Parathyroid adenoma (tissue), 2 donors: ENCODE measurements at regions not wholly inside any gene's neighbourhood (a gene's known extent, or its start where the extent isn't known, plus 50 kb on each side); places are given as distances from the start of the nearest gene placed in this dataset.

Source experiments
- H2AFZ ChIP-seq: fragments of 300-600 bp; sonication (generic); one replicate; pipeline ENCODE4 v1.7.0; 2017; ENCODE audit warnings: antibody characterized with exemption, mild to moderate bottlenecking
- H3K27ac ChIP-seq: fragments of 300-600 bp; sonication (generic); one replicate; pipeline ENCODE4 v1.7.0; 2017
- H3K27me3 ChIP-seq: fragments of 300-600 bp; sonication (generic); one replicate; pipeline ENCODE4 v1.7.0; 2017; ENCODE audit warnings: low read length; ENCODE audit not compliant: control insufficient read depth, insufficient read depth
- H3K36me3 ChIP-seq: fragments of 300-600 bp; sonication (generic); one replicate; pipeline ENCODE4 v1.7.0; 2017; ENCODE audit warnings: low read length; ENCODE audit not compliant: control insufficient read depth, insufficient read depth
- H3K4me1 ChIP-seq: fragments of 300-600 bp; sonication (generic); one replicate; pipeline ENCODE4 v1.7.0; 2017; ENCODE audit warnings: control low read depth
- H3K4me2 ChIP-seq: fragments of 300-600 bp; sonication (generic); one replicate; pipeline ENCODE4 v1.7.0; 2017; ENCODE audit warnings: low read length
- H3K4me3 ChIP-seq: fragments of 300-600 bp; sonication (generic); one replicate; pipeline ENCODE4 v1.7.0; 2017; ENCODE audit warnings: low read depth, low read length
- H3K79me2 ChIP-seq: fragments of 300-600 bp; sonication (generic); one replicate; pipeline ENCODE4 v1.7.0; 2017; ENCODE audit warnings: control low read depth
- H3K9ac ChIP-seq: fragments of 300-600 bp; sonication (generic); one replicate; pipeline ENCODE4 v1.7.0; 2017; ENCODE audit warnings: mild to moderate bottlenecking
- H3K9me3 ChIP-seq: fragments of 300-600 bp; sonication (generic); one replicate; pipeline ENCODE4 v1.7.0; 2017; ENCODE audit warnings: low read length; ENCODE audit not compliant: control insufficient read depth
- TF ChIP-seq, protein P1 (sequence below): fragments of 300-600 bp; sonication (generic); IDR thresholded peaks from one replicate; pipeline ENCODE4 v1.7.0; 2017; ENCODE audit warnings: antibody characterized with exemption, mild to moderate bottlenecking
- donor health status: primary hyperparathyroidism.

DNA sequence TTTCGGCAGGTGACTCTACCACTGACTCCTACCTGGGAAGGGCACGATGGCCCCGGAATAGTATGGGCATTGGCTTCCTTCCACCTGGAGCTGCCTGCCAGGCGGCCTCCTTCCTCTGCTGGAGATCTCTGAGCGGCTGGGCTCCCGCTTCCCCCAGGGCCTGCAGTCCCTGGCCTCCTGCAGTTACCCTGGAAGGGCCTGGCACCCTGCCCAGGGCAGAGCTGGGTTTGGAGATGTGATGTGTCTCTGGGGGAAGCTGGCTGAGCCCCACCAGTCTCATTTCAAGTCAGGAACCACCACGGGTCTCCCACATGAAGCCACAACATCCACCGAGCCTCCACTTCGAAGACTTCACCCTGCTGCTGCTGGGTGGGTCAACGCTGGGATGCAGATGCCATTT lies 97.9 kb downstream of the IRF8 start:
- H3K27me3 ChIP-seq, result no peaks in the 10 kb centered on the region
- H3K9me3 ChIP-seq, result no peaks in the 10 kb centered on the region

DNA sequence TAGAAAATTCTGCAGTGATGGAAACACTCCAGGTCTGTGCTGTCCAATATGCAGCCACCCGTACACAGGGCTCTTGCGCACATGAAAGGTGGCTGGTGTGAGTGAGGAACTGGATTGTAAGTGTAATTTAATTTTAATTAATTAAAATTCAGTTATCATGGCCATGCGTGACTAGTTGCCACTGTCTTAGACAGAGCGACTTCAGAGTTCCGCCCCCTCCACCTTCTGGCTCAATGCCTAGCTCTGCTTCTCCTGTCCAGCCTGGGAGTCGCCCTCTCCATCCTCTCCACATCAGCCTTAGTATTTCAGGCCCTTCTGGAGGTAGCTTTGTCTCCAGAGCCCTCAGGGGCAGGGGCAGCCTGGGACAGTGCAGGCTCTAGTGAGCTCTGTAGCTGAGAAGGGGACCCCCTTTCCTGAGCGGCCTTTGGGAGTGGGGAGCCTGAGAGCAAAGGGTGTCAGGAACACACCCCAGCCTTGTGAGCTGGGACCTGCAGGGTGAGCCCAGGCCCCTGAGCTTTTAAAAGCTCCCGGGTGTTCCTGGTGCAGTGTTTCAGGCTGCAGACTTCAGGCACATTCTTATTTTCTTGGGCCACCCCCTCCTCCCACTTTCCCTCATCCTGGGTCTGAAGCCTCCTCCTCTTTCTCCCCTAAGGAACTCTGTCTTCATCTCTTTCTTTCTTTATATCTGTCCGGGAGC lies 99.4 kb downstream of the IRF8 start:
- H3K27ac ChIP-seq, result no peak overlapping the region
- H3K4me2 ChIP-seq, result no peak overlapping the region
- H3K36me3 ChIP-seq, result no peaks in the 10 kb centered on the region
- H3K9me3 ChIP-seq, result no peaks in the 10 kb centered on the region
- no peaks in the 10 kb centered on the region for H3K79me2 ChIP-seq
- no peak overlapping the region for H3K4me3 ChIP-seq
- no peak overlapping the region for H2AFZ ChIP-seq
- no peak overlapping the region for H3K9ac ChIP-seq
- TF ChIP-seq, protein P1, sequence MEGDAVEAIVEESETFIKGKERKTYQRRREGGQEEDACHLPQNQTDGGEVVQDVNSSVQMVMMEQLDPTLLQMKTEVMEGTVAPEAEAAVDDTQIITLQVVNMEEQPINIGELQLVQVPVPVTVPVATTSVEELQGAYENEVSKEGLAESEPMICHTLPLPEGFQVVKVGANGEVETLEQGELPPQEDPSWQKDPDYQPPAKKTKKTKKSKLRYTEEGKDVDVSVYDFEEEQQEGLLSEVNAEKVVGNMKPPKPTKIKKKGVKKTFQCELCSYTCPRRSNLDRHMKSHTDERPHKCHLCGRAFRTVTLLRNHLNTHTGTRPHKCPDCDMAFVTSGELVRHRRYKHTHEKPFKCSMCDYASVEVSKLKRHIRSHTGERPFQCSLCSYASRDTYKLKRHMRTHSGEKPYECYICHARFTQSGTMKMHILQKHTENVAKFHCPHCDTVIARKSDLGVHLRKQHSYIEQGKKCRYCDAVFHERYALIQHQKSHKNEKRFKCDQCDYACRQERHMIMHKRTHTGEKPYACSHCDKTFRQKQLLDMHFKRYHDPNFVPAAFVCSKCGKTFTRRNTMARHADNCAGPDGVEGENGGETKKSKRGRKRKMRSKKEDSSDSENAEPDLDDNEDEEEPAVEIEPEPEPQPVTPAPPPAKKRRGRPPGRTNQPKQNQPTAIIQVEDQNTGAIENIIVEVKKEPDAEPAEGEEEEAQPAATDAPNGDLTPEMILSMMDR, result no peak
- H3K27me3 ChIP-seq, result no peaks in the 10 kb centered on the region
- H3K4me1 ChIP-seq, result no peaks in the 10 kb centered on the region

More for the DNA sequence above, 97.9 kb downstream of the IRF8 start:
- TF ChIP-seq, protein P1, result no peak
- no peaks in the 10 kb centered on the region for H3K36me3 ChIP-seq
- H3K9ac ChIP-seq, result no peak overlapping the region
- H3K27ac ChIP-seq, result no peak overlapping the region
- no peaks in the 10 kb centered on the region for H3K4me1 ChIP-seq
- H2AFZ ChIP-seq, result no peak overlapping the region
- no peaks in the 10 kb centered on the region for H3K79me2 ChIP-seq
- H3K4me2 ChIP-seq, result no peak overlapping the region
- no peak overlapping the region for H3K4me3 ChIP-seq

DNA sequence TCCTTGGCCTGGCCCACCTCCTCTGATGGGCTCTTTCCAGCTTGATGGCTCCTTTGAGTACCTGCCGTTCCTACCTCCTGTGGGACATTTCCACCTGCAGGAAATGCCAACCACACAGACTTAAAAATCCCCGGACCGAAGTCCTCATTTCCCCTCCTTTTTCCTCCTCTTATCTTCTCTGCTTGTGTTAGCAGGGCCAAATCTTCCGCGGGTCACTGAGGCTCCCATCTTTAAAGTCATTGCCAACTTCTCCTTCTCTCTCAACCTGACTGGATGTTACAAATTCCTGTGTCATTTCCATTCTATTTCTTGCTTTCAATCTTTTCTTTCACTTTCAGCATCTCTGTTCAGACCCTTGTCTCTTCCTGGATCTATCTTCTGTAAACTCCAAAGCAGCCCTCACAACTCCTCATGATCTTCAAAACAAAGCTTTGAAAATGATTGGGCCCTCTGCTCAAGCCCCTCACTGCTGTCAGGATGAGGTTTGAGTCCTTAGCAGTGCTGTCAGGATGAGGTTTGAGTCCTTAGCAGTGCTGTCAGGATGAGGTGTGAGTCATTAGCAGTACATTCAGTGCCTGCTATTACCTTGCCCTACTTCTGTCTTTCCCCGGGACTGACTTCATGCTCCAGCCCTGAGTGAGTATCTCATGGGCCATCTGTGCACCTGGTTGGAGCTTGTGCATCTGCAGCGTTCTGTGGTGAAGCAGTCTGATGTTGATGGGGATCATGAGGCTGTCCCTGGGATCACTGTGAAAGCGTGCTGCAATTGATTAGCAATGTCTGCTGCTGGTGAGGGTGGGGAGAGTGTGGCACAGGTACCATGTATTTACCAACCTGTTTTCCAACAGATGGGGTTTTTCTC lies 100.1 kb downstream of the IRF8 start:
- Histone ChIP-seq H2AFZ (no peak overlapping the region), H3K79me2 (no peaks in the 10 kb centered on the region), H3K4me2 (no peak overlapping the region), H3K4me1 (no peaks in the 10 kb centered on the region), H3K4me3 (no peak overlapping the region), H3K27me3 (no peaks in the 10 kb centered on the region), H3K9ac (no peak overlapping the region), H3K27ac (no peak overlapping the region), H3K36me3 (no peaks in the 10 kb centered on the region), H3K9me3 (no peaks in the 10 kb centered on the region)
- TF ChIP-seq, protein P1, result no peak

DNA sequence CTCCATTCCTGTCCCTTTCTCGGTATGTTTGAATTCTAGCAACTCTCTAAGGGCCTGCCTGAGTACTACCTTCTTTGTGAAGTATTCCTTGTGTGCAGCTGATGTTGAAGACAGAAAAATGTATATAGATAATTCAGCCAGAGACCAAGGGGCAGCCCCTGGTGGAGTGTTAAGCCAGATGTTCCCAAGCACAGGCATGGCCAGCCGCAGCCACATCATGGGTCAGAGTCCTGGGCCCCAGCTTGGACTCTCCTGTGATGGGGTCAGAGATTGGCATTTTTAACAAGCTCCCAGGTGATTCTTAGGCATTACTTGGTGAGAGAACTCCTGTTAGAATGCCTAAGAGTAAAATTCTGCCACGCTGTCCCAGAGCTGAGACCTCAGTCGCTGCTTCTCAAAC lies 100.8 kb downstream of the IRF8 start:
- Histone ChIP-seq H3K4me1 (no peaks in the 10 kb centered on the region), H3K4me3 (no peak overlapping the region), H3K9ac (no peak overlapping the region), H3K79me2 (no peaks in the 10 kb centered on the region), H2AFZ (no peak overlapping the region), H3K27me3 (no peaks in the 10 kb centered on the region), H3K36me3 (no peaks in the 10 kb centered on the region), H3K9me3 (no peaks in the 10 kb centered on the region), H3K27ac (no peak overlapping the region), H3K4me2 (no peak overlapping the region)
- TF ChIP-seq, protein P1, result no peak
